ENCODE measurements at regions not wholly inside any gene's neighbourhood (a gene's known extent, or its start where the extent isn't known, plus 50 kb on each side); places are given as distances from the start of the nearest gene placed in this dataset.

- no peak for DNase-seq
Measured at GRCh38 chr11:70522593-70523311, 124.4 kb downstream of the CTTN start.

GRCh38 chr11:70523384-70524095 lies 125.2 kb downstream of the CTTN start:
- no peak for DNase-seq

GRCh38 chr11:70524096-70524922 lies 126.0 kb downstream of the CTTN start:
- no peak for DNase-seq

- DNase-seq, result no peak
Measured at GRCh38 chr11:70525006-70525405, 126.7 kb downstream of the CTTN start.

GRCh38 chr11:70525466-70525865 lies 127.1 kb downstream of the CTTN start:
- no peak for DNase-seq

- no peak for DNase-seq
Measured at GRCh38 chr11:70526116-70527045, 128.1 kb downstream of the CTTN start.

GRCh38 chr11:70527046-70527395 lies 128.7 kb downstream of the CTTN start:
- DNase-seq, result no peak

- no peak for DNase-seq
Measured at GRCh38 chr11:70527429-70528045, 129.2 kb downstream of the CTTN start.

- no peak for DNase-seq
Measured at GRCh38 chr11:70528046-70528793, 129.9 kb downstream of the CTTN start.

GRCh38 chr11:70528794-70529580 lies 130.7 kb downstream of the CTTN start:
- no peak for DNase-seq

GRCh38 chr11:70530010-70530409 lies 131.7 kb downstream of the CTTN start:
- DNase-seq, result no peak

- DNase-seq, result no peak
Measured at GRCh38 chr11:70530629-70531185, 132.4 kb downstream of the CTTN start.

GRCh38 chr11:70531281-70532065 lies 133.1 kb downstream of the CTTN start:
- no peak for DNase-seq

GRCh38 chr11:70532066-70532440 lies 133.7 kb downstream of the CTTN start:
- no peak for DNase-seq

GRCh38 chr11:70532731-70533130 lies 134.4 kb downstream of the CTTN start:
- DNase-seq, result no peak

- DNase-seq, result no peak
Measured at GRCh38 chr11:70535191-70535971, 137.1 kb downstream of the CTTN start.

GRCh38 chr11:70536051-70536877 lies 137.9 kb downstream of the CTTN start:
- no peak for DNase-seq

All from activated gamma-delta T cell treated with Interleukin-2 at 50 U/mL for 16 hours (primary cell).